Tibial nerve (tissue), 4 donors: ENCODE measurements at regions not wholly inside any gene's neighbourhood (a gene's known extent, or its start where the extent isn't known, plus 50 kb on each side); places are given as distances from the start of the nearest gene placed in this dataset.

Experiments
- DNase-seq, 2 donors: peaks; one replicate each; pipeline ENCODE4 v3.0.0-alpha.2; 2019; ENCODE audit warnings: low spot score in 2 of 2
- H3K27ac ChIP-seq, 4 donors: fragments of 200-600 bp; sonication (generic) in 3 of 4; one replicate each; pipeline ENCODE4 v1.5.1; 2017 to 2019; ENCODE audit warnings: mild to moderate bottlenecking in 1 of 4
- H3K27me3 ChIP-seq, 2 donors: fragments of 200-600 bp; sonication (generic) in 1 of 2; one replicate each; pipeline versions ENCODE4 v1.5.1 to v1.6.0; 2017 to 2019
- H3K36me3 ChIP-seq, 3 donors: fragments of 200-600 bp; sonication (generic); one replicate each; pipeline ENCODE4 v1.5.1; 2018 to 2019
- H3K4me1 ChIP-seq, 4 donors: fragments of 200-600 bp; sonication (generic) in 3 of 4; one replicate each; pipeline ENCODE4 v1.5.1; 2017 to 2019
- H3K4me3 ChIP-seq, 4 donors: fragments of 200-600 bp; sonication (generic) in 3 of 4; one replicate each; pipeline ENCODE4 v1.5.1; 2017 to 2019; ENCODE audit warnings: mild to moderate bottlenecking in 1 of 4, moderate library complexity in 1 of 4
- H3K9me3 ChIP-seq, 4 donors: fragments of 200-600 bp; sonication (generic) in 3 of 4; one replicate each; pipeline ENCODE4 v1.5.1; 2017 to 2019
- CTCF ChIP-seq, 5 experiments: fragments of 200-600 bp in 3 of 5; fragments of 450-650 bp in 2 of 5; sonication (generic) in 3 of 5; IDR thresholded peaks; one replicate each; pipeline ENCODE4 v1.5.1; 2016 to 2019; ENCODE audit warnings: antibody characterized with exemption in 5 of 5, mild to moderate bottlenecking in 3 of 5, moderate library complexity in 2 of 5
- EP300 ChIP-seq, 2 donors: sonication (generic); formaldehyde crosslinking; IDR thresholded peaks; one replicate each; pipeline ENCODE4 v1.6.1; 2017; ENCODE audit warnings: antibody characterized with exemption in 2 of 2, mild to moderate bottlenecking in 1 of 2
- POLR2A ChIP-seq, 2 donors: fragments of 450-650 bp; IDR thresholded peaks; one replicate each; pipeline ENCODE4 v1.6.1; 2017; ENCODE audit warnings: antibody characterized with exemption in 2 of 2, mild to moderate bottlenecking in 2 of 2, moderate library complexity in 2 of 2
- WGBS, 2 donors: methylation state at CpG; one replicate each; pipeline ENCODE4 v1.1.5; 2018; 5-methylcytosine and 5-hydroxymethylcytosine counted together

GRCh38 chr1:82788660-82789059 is 987.9 kb downstream of the ADGRL2 start:
- H3K4me1 ChIP-seq, result no peaks in the 10 kb centered on the region
- 96 to 97% methylated on average over 1 of the region's 1 CpG for WGBS, 2 donors
- H3K27me3 ChIP-seq, result no peaks in the 10 kb centered on the region
- H3K9me3 ChIP-seq, result peaks cover 0 to 8% (median 0%) of the 10 kb centered on the region in 4 donors
- H3K4me3 ChIP-seq, result no peak overlapping the region
- TF ChIP-seq CTCF (IDR thresholded peaks at IDR 0.05) (no peak), EP300 (IDR thresholded peaks at IDR 0.05) (no peak), POLR2A (IDR thresholded peaks at IDR 0.05) (no peak)
- H3K27ac ChIP-seq, result no peak overlapping the region
- no peak for DNase-seq
- H3K36me3 ChIP-seq, result no peaks in the 10 kb centered on the region

- TF ChIP-seq POLR2A (IDR thresholded peaks at IDR 0.05), result no peak
- no peak for TF ChIP-seq EP300 (IDR thresholded peaks at IDR 0.05)
- no peak for TF ChIP-seq CTCF (IDR thresholded peaks at IDR 0.05)
- no peak overlapping the region for H3K27ac ChIP-seq
- H3K4me1 ChIP-seq, result no peaks in the 10 kb centered on the region
- no peak for DNase-seq
- H3K4me3 ChIP-seq, result no peak overlapping the region
- no peaks in the 10 kb centered on the region for H3K36me3 ChIP-seq
- peaks cover 0 to 8% (median 0%) of the 10 kb centered on the region in 4 donors for H3K9me3 ChIP-seq
- H3K27me3 ChIP-seq, result no peaks in the 10 kb centered on the region
- 59 to 66% methylated on average over 2 of the region's 2 CpGs for WGBS, 2 donors
These were observed 987.3 kb downstream of the ADGRL2 start for GRCh38 chr1:82788038-82788437.

DNA sequence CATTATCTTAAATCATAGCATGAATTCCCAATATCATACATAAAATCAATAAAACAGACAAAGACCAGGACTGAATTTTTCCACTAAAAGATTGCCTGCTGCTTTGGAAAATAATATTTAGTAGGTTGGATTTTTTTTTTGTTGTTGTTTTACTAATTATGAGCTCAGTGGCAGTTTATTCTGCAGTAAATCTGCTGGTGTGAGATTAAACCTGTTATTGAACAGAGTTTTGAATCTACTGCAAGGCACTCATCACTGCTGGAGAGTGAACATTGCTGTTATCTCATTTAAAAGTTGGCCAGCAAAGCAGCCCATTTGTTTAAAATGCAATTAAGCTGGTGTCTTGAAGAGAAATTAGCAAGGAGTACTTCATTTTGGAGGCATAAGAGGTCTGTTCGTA is 986.1 kb downstream of the ADGRL2 start:
- no peaks in the 10 kb centered on the region for H3K4me1 ChIP-seq
- TF ChIP-seq EP300 (IDR thresholded peaks at IDR 0.05) (no peak), POLR2A (IDR thresholded peaks at IDR 0.05) (no peak), CTCF (IDR thresholded peaks at IDR 0.05) (no peak)
- H3K4me3 ChIP-seq, result no peak overlapping the region
- H3K27me3 ChIP-seq, result no peaks in the 10 kb centered on the region
- no peak overlapping the region for H3K27ac ChIP-seq
- 64 to 77% methylated on average over 1 of the region's 1 CpG for WGBS, 2 donors
- H3K9me3 ChIP-seq, result peaks cover 0 to 8% (median 0%) of the 10 kb centered on the region in 4 donors
- no peak for DNase-seq
- no peaks in the 10 kb centered on the region for H3K36me3 ChIP-seq

DNA sequence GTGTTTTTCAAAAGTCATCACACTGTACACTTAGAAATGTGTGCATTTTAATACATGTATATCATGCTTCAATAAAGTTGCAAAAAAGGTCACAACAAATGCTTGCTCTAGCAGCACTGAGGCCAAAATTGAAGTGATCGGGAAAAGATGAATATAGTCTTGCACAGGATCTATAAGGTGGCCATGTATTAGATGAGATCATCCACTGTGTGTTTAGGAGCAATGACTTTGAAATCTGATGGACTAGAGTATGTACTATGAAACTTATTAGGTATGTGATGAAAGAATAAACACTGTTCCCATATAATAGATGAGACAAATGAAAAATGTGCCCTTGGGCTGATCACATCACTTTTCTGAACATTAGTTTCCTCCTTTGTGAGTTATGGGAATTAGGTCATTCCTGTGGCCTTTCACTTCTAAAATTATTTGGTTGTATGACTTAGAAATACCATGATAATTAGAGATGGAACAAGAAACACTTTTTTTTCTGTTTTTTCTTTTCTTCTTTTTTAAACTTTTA is 984.6 kb downstream of the ADGRL2 start:
- 88 to 96% methylated on average over 1 of the region's 1 CpG for WGBS, 2 donors
- H3K27me3 ChIP-seq, result no peaks in the 10 kb centered on the region
- no peak for DNase-seq
- peaks cover 0 to 1% (median 0%) of the 10 kb centered on the region in 4 donors for H3K9me3 ChIP-seq
- no peaks in the 10 kb centered on the region for H3K36me3 ChIP-seq
- TF ChIP-seq POLR2A (IDR thresholded peaks at IDR 0.05) (no peak), CTCF (IDR thresholded peaks at IDR 0.05) (no peak), EP300 (IDR thresholded peaks at IDR 0.05) (no peak)
- H3K4me3 ChIP-seq, result no peak overlapping the region
- H3K4me1 ChIP-seq, result no peaks in the 10 kb centered on the region
- H3K27ac ChIP-seq, result no peak overlapping the region

DNA sequence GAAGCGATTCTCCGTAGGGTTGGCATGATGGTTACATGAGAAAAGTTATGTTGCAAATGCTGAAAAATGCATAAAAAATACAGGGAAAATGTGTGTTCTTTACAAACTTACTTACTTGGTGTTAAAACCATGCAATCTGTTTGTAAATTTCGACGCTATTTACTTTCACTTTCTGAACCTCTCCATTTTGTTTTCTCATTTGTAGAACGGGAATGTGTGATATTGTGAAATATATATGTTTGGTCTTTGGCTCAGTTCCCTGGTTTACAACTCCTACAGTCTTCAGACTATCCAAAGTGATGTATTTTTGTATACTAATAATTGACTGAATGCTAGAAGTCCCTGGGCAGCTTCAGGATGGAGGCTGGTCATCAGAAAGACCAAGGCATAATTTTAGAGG is 982.3 kb downstream of the ADGRL2 start:
- TF ChIP-seq EP300 (IDR thresholded peaks at IDR 0.05) (no peak), POLR2A (IDR thresholded peaks at IDR 0.05) (no peak), CTCF (IDR thresholded peaks at IDR 0.05) (no peak)
- Histone ChIP-seq H3K9me3 (no peaks in the 10 kb centered on the region), H3K4me3 (no peak overlapping the region), H3K27me3 (no peaks in the 10 kb centered on the region), H3K27ac (no peak overlapping the region), H3K36me3 (no peaks in the 10 kb centered on the region), H3K4me1 (no peaks in the 10 kb centered on the region)
- DNase-seq, result no peak
- WGBS, 2 donors, result 90 to 94% methylated on average over 5 of the region's 5 CpGs
